ENCODE measurements at regions not wholly inside any gene's neighbourhood (a gene's known extent, or its start where the extent isn't known, plus 50 kb on each side); places are given as distances from the start of the nearest gene placed in this dataset.
"Not testable (repeated sequence)": the region's sequence is repeated elsewhere in the genome, so short reads cannot be mapped to it uniquely, and the experiment has no call there.

DNA sequence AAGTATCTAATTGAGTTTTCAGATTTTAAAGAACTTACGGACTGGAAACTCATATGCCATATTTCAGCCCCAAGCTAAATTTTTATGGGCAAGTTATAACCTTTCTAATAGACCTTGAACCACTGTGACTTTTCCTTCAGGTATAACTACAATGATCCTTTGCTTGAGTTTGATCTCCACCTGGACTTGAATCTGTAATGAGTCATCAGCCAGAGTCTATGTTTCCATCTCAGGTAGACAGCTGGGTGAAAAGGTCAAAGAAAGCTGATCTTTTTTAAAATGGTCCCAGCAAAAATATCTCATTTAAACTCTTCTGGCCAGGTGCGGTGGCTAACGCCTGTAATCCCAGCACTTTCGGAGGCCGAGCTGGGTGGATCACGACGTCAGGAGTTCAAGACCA, 88.4 kb upstream of the SGK1 start:
- Histone ChIP-seq H3K9me3 (ENCODE audit: control insufficient read depth, low read length) (no peaks in the 10 kb centered on the region), H3K4me3 (ENCODE audit: insufficient read depth, low read depth, low read length) (no peak overlapping the region), H3K27ac (ENCODE audit: insufficient read depth, low read depth, low read length, poor library complexity, severe bottlenecking) (no peak overlapping the region), H3K27me3 (ENCODE audit: control insufficient read depth, insufficient read depth, low read length, poor library complexity, severe bottlenecking) (no peaks in the 10 kb centered on the region), H3K4me1 (ENCODE audit: control insufficient read depth, insufficient read depth, low read length) (peaks cover 4% of the 10 kb centered on the region), H3K36me3 (ENCODE audit: control insufficient read depth, insufficient read depth, low read length) (no peaks in the 10 kb centered on the region)
- WGBS, 2 experiments: 93 to 96% methylated on average over 7 of the region's 7 CpGs

DNA sequence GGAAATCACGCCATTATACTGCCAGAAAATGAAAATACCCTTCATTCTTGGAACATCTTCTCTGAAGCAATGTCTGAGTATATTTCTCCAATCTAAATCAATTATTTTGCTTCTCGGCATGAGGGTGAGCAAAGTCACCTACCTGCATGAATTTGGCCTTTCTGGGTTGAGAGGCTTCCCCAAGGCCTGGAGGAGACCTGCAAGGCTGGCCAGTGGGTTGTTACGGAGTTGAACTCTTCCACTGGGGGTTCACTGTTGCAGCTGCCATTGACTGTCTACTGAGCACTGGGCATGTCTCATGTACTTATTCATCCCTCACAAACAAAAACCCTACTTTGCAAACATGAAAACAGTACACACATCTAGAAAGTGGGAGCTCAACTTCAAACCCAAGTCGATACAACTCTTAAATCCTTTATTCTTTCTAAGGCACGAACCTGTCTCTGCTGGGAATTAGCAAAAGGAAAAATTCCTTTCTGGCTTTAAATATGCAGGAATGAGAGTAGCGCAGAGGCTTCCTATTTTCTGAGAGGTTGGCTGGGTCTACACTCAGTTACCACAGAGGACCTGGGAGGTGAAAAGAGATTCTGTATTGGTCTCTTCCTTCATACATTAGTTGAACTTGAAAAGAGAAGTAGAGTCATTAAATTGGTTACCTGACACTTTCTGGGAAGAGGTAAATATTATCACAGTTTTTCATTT, 87.6 kb upstream of the SGK1 start:
- peaks cover 8% of the 10 kb centered on the region for H3K4me1 ChIP-seq (ENCODE audit: control insufficient read depth, insufficient read depth, low read length)
- no peaks in the 10 kb centered on the region for H3K9me3 ChIP-seq (ENCODE audit: control insufficient read depth, low read length)
- H3K36me3 ChIP-seq (ENCODE audit: control insufficient read depth, insufficient read depth, low read length): no peaks in the 10 kb centered on the region
- H3K4me3 ChIP-seq (ENCODE audit: insufficient read depth, low read depth, low read length): no peak overlapping the region
- H3K27me3 ChIP-seq (ENCODE audit: control insufficient read depth, insufficient read depth, low read length, poor library complexity, severe bottlenecking): no peaks in the 10 kb centered on the region
- WGBS, 2 experiments: 71 to 73% methylated on average over 6 of the region's 6 CpGs
- H3K27ac ChIP-seq (ENCODE audit: insufficient read depth, low read depth, low read length, poor library complexity, severe bottlenecking): no peak overlapping the region

DNA sequence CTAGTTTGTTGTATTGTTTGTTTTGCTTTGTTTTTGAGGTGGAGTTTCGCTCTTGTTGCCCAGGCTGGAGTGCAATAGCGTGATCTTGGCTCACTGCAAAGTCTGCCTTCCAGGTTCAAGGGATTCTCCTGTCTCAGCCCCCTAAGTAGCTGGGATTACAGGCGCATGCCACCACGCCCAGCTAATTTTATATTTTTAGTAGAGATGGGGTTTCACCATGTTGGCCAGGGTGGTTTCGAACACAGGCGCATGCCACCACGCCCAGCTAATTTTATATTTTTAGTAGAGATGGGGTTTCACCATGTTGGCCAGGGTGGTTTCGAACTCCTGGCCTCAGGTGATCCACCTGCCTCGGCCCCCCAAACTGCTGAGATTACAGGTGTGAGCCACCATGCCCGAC, 85.4 kb upstream of the SGK1 start:
- 86 to 94% methylated on average over 10 of the region's 10 CpGs for WGBS, 2 experiments
- H3K27me3 ChIP-seq (ENCODE audit: control insufficient read depth, insufficient read depth, low read length, poor library complexity, severe bottlenecking); H3K36me3 ChIP-seq (ENCODE audit: control insufficient read depth, insufficient read depth, low read length); H3K4me1 ChIP-seq (ENCODE audit: control insufficient read depth, insufficient read depth, low read length); H3K9me3 ChIP-seq (ENCODE audit: control insufficient read depth, low read length); H3K27ac ChIP-seq (ENCODE audit: insufficient read depth, low read depth, low read length, poor library complexity, severe bottlenecking); H3K4me3 ChIP-seq (ENCODE audit: insufficient read depth, low read depth, low read length): not testable (repeated sequence)

DNA sequence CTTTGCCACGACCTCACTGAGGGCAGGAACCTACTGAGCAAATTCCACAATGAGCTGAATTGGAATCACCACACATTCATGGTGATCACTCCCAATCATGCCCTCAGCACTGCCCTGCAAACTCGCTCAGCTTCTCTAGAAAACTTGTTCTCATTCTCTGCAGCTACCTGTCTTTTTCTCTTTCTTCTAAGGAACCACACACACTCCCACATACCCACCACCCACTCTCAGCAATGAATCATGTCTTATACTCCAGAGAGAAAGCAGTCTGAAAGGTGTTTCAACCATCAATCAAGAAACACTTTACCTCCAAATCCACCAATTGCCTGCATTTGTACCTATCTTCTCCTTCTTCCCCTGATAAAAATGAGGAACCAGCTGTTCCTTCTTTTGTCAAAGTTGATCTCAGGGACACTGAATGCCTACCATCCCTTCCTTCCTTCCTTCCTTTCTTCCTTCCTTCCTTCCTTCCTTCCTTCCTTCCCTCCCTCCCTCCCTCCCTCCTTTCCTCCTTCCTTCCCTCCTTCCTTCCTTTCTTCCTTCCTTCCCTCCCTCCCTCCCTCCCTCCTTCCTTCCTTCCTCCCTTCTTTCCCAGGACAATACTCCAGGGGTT, 84.6 kb upstream of the SGK1 start:
- H3K4me3 ChIP-seq (ENCODE audit: insufficient read depth, low read depth, low read length): no peak overlapping the region
- peaks cover 9% of the 10 kb centered on the region for H3K4me1 ChIP-seq (ENCODE audit: control insufficient read depth, insufficient read depth, low read length)
- no peaks in the 10 kb centered on the region for H3K36me3 ChIP-seq (ENCODE audit: control insufficient read depth, insufficient read depth, low read length)
- no peak overlapping the region for H3K27ac ChIP-seq (ENCODE audit: insufficient read depth, low read depth, low read length, poor library complexity, severe bottlenecking)
- WGBS, 2 experiments: 84 to 87% methylated on average over 2 of the region's 2 CpGs
- no peaks in the 10 kb centered on the region for H3K27me3 ChIP-seq (ENCODE audit: control insufficient read depth, insufficient read depth, low read length, poor library complexity, severe bottlenecking)
- H3K9me3 ChIP-seq (ENCODE audit: control insufficient read depth, low read length): no peaks in the 10 kb centered on the region

DNA sequence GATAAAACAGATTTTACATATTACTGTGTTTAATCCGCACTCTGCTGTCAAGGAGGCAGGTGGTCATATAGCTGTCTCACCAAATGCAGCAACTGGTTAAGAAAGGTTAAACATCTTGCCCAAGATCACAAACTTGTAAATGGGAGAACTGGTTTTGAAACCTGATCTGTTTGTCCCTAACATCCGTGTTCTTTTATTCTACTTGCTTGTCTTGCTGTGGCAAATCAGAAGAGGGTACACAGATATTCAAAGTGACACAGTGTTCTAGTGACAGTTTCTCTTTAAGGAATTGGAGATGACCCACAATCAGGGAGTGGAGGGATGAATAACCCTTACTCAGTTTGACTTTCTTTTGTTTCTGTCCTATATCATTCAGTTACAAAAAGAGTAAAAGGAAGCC, 83.0 kb upstream of the SGK1 start:
- Histone ChIP-seq H3K4me3 (ENCODE audit: insufficient read depth, low read depth, low read length) (no peak overlapping the region), H3K4me1 (ENCODE audit: control insufficient read depth, insufficient read depth, low read length) (peaks cover 9% of the 10 kb centered on the region), H3K27me3 (ENCODE audit: control insufficient read depth, insufficient read depth, low read length, poor library complexity, severe bottlenecking) (no peaks in the 10 kb centered on the region), H3K27ac (ENCODE audit: insufficient read depth, low read depth, low read length, poor library complexity, severe bottlenecking) (no peak overlapping the region), H3K36me3 (ENCODE audit: control insufficient read depth, insufficient read depth, low read length) (no peaks in the 10 kb centered on the region), H3K9me3 (ENCODE audit: control insufficient read depth, low read length) (no peaks in the 10 kb centered on the region)
- WGBS, 2 experiments: 53 to 59% methylated on average over 2 of the region's 2 CpGs

DNA sequence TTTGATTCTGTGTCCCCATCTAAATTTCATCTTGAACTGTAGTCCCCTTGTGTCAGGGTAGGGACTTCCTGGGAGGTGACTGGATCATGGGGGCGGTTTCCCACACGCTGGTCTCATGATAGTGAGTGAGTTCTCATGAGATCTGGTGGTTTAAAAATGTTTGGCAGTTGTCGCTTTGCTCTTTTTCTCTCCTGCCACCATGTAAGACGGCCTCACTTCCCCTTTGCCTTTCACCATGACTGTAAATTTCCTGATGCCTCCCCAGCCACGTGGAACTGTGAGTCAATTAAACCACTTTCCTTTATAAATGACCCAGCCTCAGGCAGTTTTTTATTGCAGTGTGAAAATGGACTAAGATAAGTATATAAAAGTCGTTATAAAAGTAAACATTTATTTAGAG, 80.5 kb upstream of the SGK1 start:
- Histone ChIP-seq H3K4me3 (ENCODE audit: insufficient read depth, low read depth, low read length) (no peak overlapping the region), H3K4me1 (ENCODE audit: control insufficient read depth, insufficient read depth, low read length) (peaks cover 5% of the 10 kb centered on the region), H3K27ac (ENCODE audit: insufficient read depth, low read depth, low read length, poor library complexity, severe bottlenecking) (no peak overlapping the region), H3K36me3 (ENCODE audit: control insufficient read depth, insufficient read depth, low read length) (no peaks in the 10 kb centered on the region), H3K27me3 (ENCODE audit: control insufficient read depth, insufficient read depth, low read length, poor library complexity, severe bottlenecking) (no peaks in the 10 kb centered on the region), H3K9me3 (ENCODE audit: control insufficient read depth, low read length) (no peaks in the 10 kb centered on the region)
- WGBS, 2 experiments: 85 to 88% methylated on average over 5 of the region's 6 CpGs

DNA sequence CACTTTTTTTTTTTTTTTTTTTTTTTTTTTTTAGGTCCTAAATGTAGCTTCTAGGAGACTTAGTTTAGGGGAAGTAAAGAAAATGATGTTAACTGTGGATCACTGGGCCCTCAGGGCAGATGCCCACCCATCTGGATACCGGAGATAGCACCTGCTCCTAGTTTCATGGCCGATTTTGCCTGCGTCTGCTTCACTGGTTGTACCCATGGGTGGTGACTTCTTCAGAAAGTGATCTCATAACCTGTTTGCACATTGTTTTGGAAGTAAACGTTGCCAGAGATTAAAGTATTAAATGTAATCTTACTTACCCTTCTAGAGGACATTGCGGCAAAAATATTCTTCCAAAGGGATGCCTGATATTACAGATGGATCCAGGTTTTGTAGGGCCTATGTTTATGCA, 79.8 kb upstream of the SGK1 start:
- WGBS, 2 experiments: 94 to 98% methylated on average over 5 of the region's 5 CpGs
- H3K36me3 ChIP-seq (ENCODE audit: control insufficient read depth, insufficient read depth, low read length): no peaks in the 10 kb centered on the region
- no peak overlapping the region for H3K4me3 ChIP-seq (ENCODE audit: insufficient read depth, low read depth, low read length)
- no peaks in the 10 kb centered on the region for H3K27me3 ChIP-seq (ENCODE audit: control insufficient read depth, insufficient read depth, low read length, poor library complexity, severe bottlenecking)
- H3K9me3 ChIP-seq (ENCODE audit: control insufficient read depth, low read length): no peaks in the 10 kb centered on the region
- H3K27ac ChIP-seq (ENCODE audit: insufficient read depth, low read depth, low read length, poor library complexity, severe bottlenecking): no peak overlapping the region
- peaks cover 5% of the 10 kb centered on the region for H3K4me1 ChIP-seq (ENCODE audit: control insufficient read depth, insufficient read depth, low read length)

DNA sequence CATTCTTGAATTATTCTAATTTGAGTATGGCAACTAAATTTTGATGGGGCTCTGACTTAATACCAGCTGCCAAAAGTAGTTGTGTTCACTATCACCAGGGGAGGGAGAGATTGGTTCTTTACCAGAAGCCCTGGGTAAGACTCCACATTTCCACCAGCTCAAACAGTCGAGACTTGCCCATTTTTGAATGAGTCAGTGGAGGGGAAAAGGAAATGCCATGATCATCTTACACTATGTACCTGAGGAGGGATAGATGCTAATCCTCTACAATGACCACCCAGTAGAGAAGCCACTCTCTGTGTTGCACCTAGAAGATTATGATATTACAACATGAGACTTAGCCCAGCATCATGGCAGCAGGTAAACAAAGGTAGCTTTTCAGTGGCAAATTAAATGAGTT, 77.0 kb upstream of the SGK1 start:
- Histone ChIP-seq H3K36me3 (ENCODE audit: control insufficient read depth, insufficient read depth, low read length) (no peaks in the 10 kb centered on the region), H3K9me3 (ENCODE audit: control insufficient read depth, low read length) (no peaks in the 10 kb centered on the region), H3K4me3 (ENCODE audit: insufficient read depth, low read depth, low read length) (no peak overlapping the region), H3K27me3 (ENCODE audit: control insufficient read depth, insufficient read depth, low read length, poor library complexity, severe bottlenecking) (no peaks in the 10 kb centered on the region), H3K4me1 (ENCODE audit: control insufficient read depth, insufficient read depth, low read length) (no peaks in the 10 kb centered on the region), H3K27ac (ENCODE audit: insufficient read depth, low read depth, low read length, poor library complexity, severe bottlenecking) (no peak overlapping the region)
- 94% methylated on average over 1 of the region's 1 CpG; no CpG with 5 or more reads in 1 of the 2 experiments for WGBS, 2 experiments

DNA sequence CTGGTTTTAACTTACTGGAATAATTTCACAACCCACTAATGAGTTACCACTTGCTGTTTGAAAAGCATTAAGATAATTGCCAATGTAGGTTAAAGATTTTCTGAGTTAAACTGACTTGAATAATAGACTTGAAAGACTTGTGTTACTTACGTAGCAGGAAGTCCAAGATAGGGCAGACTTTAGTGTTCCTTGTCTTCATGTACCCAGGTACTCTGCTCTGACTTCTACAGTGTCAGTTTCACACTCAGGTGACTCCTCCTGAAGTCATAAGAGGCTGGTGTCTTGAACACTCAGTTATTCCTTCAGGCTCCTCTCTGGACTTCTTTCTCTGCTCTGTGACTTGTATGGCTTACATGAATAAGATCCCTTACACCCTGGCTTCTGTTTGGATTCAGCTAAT, 76.3 kb upstream of the SGK1 start:
- Histone ChIP-seq H3K27me3 (ENCODE audit: control insufficient read depth, insufficient read depth, low read length, poor library complexity, severe bottlenecking) (no peaks in the 10 kb centered on the region), H3K27ac (ENCODE audit: insufficient read depth, low read depth, low read length, poor library complexity, severe bottlenecking) (no peak overlapping the region), H3K36me3 (ENCODE audit: control insufficient read depth, insufficient read depth, low read length) (no peaks in the 10 kb centered on the region), H3K4me1 (ENCODE audit: control insufficient read depth, insufficient read depth, low read length) (no peaks in the 10 kb centered on the region), H3K9me3 (ENCODE audit: control insufficient read depth, low read length) (no peaks in the 10 kb centered on the region), H3K4me3 (ENCODE audit: insufficient read depth, low read depth, low read length) (no peak overlapping the region)
- 89 to 94% methylated on average over 1 of the region's 1 CpG for WGBS, 2 experiments

DNA sequence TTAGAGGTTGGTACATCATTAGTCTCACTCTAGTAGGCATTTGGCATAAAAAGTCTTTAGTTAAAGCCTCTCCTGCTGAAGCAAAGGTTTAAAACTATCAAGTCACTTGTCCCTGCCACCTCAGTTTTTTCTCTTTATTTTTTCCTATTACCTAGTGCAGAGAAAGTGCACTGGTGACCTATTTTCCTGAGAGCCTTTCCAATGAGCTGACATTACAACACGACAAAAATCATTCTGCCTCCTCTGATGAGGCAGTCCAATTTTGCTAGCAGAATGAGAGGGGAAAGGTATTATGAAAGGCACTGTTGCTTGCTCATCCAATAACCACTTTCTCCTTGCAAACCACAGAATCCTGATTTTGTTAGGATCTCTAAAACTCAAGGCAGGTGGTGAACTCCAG, 73.3 kb upstream of the SGK1 start:
- Histone ChIP-seq H3K4me1 (ENCODE audit: control insufficient read depth, insufficient read depth, low read length) (no peaks in the 10 kb centered on the region), H3K27ac (ENCODE audit: insufficient read depth, low read depth, low read length, poor library complexity, severe bottlenecking) (no peak overlapping the region), H3K36me3 (ENCODE audit: control insufficient read depth, insufficient read depth, low read length) (no peaks in the 10 kb centered on the region), H3K27me3 (ENCODE audit: control insufficient read depth, insufficient read depth, low read length, poor library complexity, severe bottlenecking) (no peaks in the 10 kb centered on the region), H3K9me3 (ENCODE audit: control insufficient read depth, low read length) (no peaks in the 10 kb centered on the region), H3K4me3 (ENCODE audit: insufficient read depth, low read depth, low read length) (no peak overlapping the region)
- WGBS, 2 experiments: 67 to 86% methylated on average over 1 of the region's 1 CpG

Measured in ectodermal cell (in vitro differentiated cells).